ENCODE measurements at regions not wholly inside any gene's neighbourhood (a gene's known extent, or its start where the extent isn't known, plus 50 kb on each side); places are given as distances from the start of the nearest gene placed in this dataset.

GRCh38 chr13:44155422-44156293, 218.0 kb upstream of the SERP2 start:
- Histone ChIP-seq H2AFZ (ENCODE audit: low read length) (no peak overlapping the region), H3K79me2 (ENCODE audit: insufficient read depth, low read depth, low read length) (no peaks in the 10 kb centered on the region), H3K4me2 (ENCODE audit: low read length) (no peak overlapping the region), H3K36me3 (ENCODE audit: insufficient read depth, low read length) (no peaks in the 10 kb centered on the region), H3K4me3 (ENCODE audit: low read depth, low read length, poor library complexity, severe bottlenecking) (no peak overlapping the region), H3K4me1 (ENCODE audit: insufficient read depth, low read length, poor library complexity, severe bottlenecking) (no peaks in the 10 kb centered on the region), H3K9me2 (ENCODE audit: insufficient read depth, low read length) (no peaks in the 10 kb centered on the region), H3K27ac (ENCODE audit: low read depth, low read length, poor library complexity, severe bottlenecking) (no peak overlapping the region), H4K20me1 (ENCODE audit: insufficient read depth, low read length) (no peaks in the 10 kb centered on the region), H3K9me3 (ENCODE audit: low read length) (no peaks in the 10 kb centered on the region)
- DNase-seq (ENCODE audit: low spot score), result no peak
- TF ChIP-seq CTCF (conservative IDR thresholded peaks at IDR 0.05; ENCODE audit: low read length) (no peak), EZH2phosphoT487 (IDR thresholded peaks at IDR 0.05; ENCODE audit: borderline replicate concordance, low read depth, low read length) (no peak)
- no TSS peak for BruUV-seq (replicated peaks)
- intact Hi-C loops (cut with micrococcal nuclease; ENCODE audit: unreplicated experiment), result no loop called here
- POLR2A ChIA-PET, result no interaction called here
- CTCF ChIA-PET (ENCODE audit: unreplicated experiment), result no interaction called here

- Histone ChIP-seq H3K4me1 (ENCODE audit: insufficient read depth, low read length, poor library complexity, severe bottlenecking) (no peaks in the 10 kb centered on the region), H3K27ac (ENCODE audit: low read depth, low read length, poor library complexity, severe bottlenecking) (no peak overlapping the region), H3K36me3 (ENCODE audit: insufficient read depth, low read length) (no peaks in the 10 kb centered on the region), H4K20me1 (ENCODE audit: insufficient read depth, low read length) (no peaks in the 10 kb centered on the region), H3K4me2 (ENCODE audit: low read length) (no peak overlapping the region), H2AFZ (ENCODE audit: low read length) (no peak overlapping the region), H3K9me3 (ENCODE audit: low read length) (no peaks in the 10 kb centered on the region), H3K79me2 (ENCODE audit: insufficient read depth, low read depth, low read length) (no peaks in the 10 kb centered on the region), H3K9me2 (ENCODE audit: insufficient read depth, low read length) (no peaks in the 10 kb centered on the region), H3K4me3 (ENCODE audit: low read depth, low read length, poor library complexity, severe bottlenecking) (no peak overlapping the region)
- POLR2A ChIA-PET, result interaction anchor here (0.5 kb wide), 1 partner anchor 240 kb away, joined by 4 read pairs; no protein-coding TSS in a partner anchor
- no peak for TF ChIP-seq CTCF (conservative IDR thresholded peaks at IDR 0.05; ENCODE audit: low read length)
- intact Hi-C loops (cut with micrococcal nuclease; ENCODE audit: unreplicated experiment), result no loop called here
- no peak for DNase-seq (ENCODE audit: low spot score)
- BruUV-seq (replicated peaks), result no TSS peak
- CTCF ChIA-PET (ENCODE audit: unreplicated experiment), result no interaction called here
These were observed 217.3 kb upstream of the SERP2 start for GRCh38 chr13:44156294-44156658.

GRCh38 chr13:44157606-44158005, 216.0 kb upstream of the SERP2 start:
- no peak overlapping the region for H3K4me2 ChIP-seq (ENCODE audit: low read length)
- no peak overlapping the region for H3K27ac ChIP-seq (ENCODE audit: low read depth, low read length, poor library complexity, severe bottlenecking)
- CTCF ChIA-PET (ENCODE audit: unreplicated experiment), result no interaction called here
- H2AFZ ChIP-seq (ENCODE audit: low read length), result no peak overlapping the region
- TF ChIP-seq EZH2phosphoT487 (IDR thresholded peaks at IDR 0.05; ENCODE audit: borderline replicate concordance, low read depth, low read length), result no peak
- TF ChIP-seq CTCF (conservative IDR thresholded peaks at IDR 0.05; ENCODE audit: low read length), result no peak
- no peaks in the 10 kb centered on the region for H4K20me1 ChIP-seq (ENCODE audit: insufficient read depth, low read length)
- H3K79me2 ChIP-seq (ENCODE audit: insufficient read depth, low read depth, low read length), result no peaks in the 10 kb centered on the region
- intact Hi-C loops (cut with micrococcal nuclease; ENCODE audit: unreplicated experiment), result no loop called here
- no peak overlapping the region for H3K4me3 ChIP-seq (ENCODE audit: low read depth, low read length, poor library complexity, severe bottlenecking)
- no peaks in the 10 kb centered on the region for H3K9me2 ChIP-seq (ENCODE audit: insufficient read depth, low read length)
- no peaks in the 10 kb centered on the region for H3K4me1 ChIP-seq (ENCODE audit: insufficient read depth, low read length, poor library complexity, severe bottlenecking)
- no TSS peak for BruUV-seq (replicated peaks)
- POLR2A ChIA-PET, result interaction anchor here (0.6 to 1.0 kb wide), 2 partner anchors 23 to 152 kb away, joined by 3 read pairs; no protein-coding TSS in a partner anchor
- no peak for DNase-seq (ENCODE audit: low spot score)
- H3K9me3 ChIP-seq (ENCODE audit: low read length), result no peaks in the 10 kb centered on the region
- no peaks in the 10 kb centered on the region for H3K36me3 ChIP-seq (ENCODE audit: insufficient read depth, low read length)

Measured in OCI-LY7 (cell line).